Activated naive CD4-positive, alpha-beta T cell treated with anti-CD3 and anti-CD28 coated beads, Interleukin-2, amount 50 U/mL, for 24 hours (primary cell): ENCODE measurements at regions not wholly inside any gene's neighbourhood (a gene's known extent, or its start where the extent isn't known, plus 50 kb on each side); places are given as distances from the start of the nearest gene placed in this dataset.

Experiments
- H3K27ac Mint-ChIP-seq: one replicate; pipeline ENCODE4 v1.8.0; 2021; ENCODE audit warnings: mild to moderate bottlenecking, mixed read lengths
- H3K27me3 Mint-ChIP-seq: one replicate; pipeline ENCODE4 v1.8.0; 2021; ENCODE audit warnings: mixed read lengths
- H3K36me3 Mint-ChIP-seq: one replicate; pipeline ENCODE4 v1.8.0; 2021; ENCODE audit warnings: mixed read lengths
- H3K4me1 Mint-ChIP-seq: one replicate; pipeline ENCODE4 v1.8.0; 2021; ENCODE audit warnings: mixed read lengths
- H3K4me3 Mint-ChIP-seq: one replicate; pipeline ENCODE4 v1.8.0; 2021; ENCODE audit warnings: mild to moderate bottlenecking, mixed read lengths
- H3K9me3 Mint-ChIP-seq: one replicate; pipeline ENCODE4 v1.8.0; 2021; ENCODE audit warnings: mixed read lengths

DNA sequence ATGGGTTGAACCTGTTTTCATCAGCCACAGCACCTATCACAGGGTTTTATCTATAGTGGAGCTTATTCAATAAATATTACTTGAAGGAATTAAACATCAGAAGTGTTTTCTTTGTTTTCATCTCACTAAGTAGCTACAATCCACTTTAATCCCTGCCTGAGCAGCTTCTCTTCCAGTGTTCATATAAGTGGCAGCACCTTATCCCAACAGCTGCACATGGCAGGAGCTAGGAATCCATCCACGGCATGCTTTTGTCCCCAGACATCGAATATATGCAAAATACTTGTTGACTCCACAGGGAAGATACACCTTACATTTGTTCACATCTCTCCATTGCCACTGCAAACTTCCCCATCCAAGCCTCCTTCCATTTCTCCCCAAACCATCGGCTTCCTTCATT, 549.8 kb upstream of the FAM241A start:
- no peaks in the 10 kb centered on the region for H3K36me3 Mint-ChIP-seq
- H3K27ac Mint-ChIP-seq = no peak overlapping the region
- H3K4me1 Mint-ChIP-seq = no peaks in the 10 kb centered on the region
- no peaks in the 10 kb centered on the region for H3K27me3 Mint-ChIP-seq
- H3K9me3 Mint-ChIP-seq = peaks cover 4% of the 10 kb centered on the region
- H3K4me3 Mint-ChIP-seq = no peak overlapping the region

DNA sequence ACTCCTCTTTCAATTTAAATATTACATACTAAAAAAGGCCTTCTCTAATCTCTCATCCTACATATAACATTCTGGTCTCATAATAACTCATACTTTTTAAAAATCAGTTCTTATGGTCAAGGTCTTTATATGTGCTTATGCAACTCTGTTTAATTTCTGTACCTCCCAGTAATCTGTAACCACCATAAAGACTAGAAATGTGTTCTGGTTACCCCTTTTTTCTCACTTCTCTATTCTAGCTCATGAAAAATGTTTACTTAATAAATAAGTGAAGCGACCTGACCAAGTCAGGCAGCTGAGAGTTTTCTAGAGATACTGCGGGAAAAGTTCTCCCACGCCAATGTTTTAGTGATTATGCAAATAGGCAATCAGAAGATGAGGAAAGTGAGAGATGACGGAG, 548.8 kb upstream of the FAM241A start:
- H3K4me1 Mint-ChIP-seq = no peaks in the 10 kb centered on the region
- H3K27ac Mint-ChIP-seq = no peak overlapping the region
- no peaks in the 10 kb centered on the region for H3K27me3 Mint-ChIP-seq
- H3K36me3 Mint-ChIP-seq = no peaks in the 10 kb centered on the region
- no peak overlapping the region for H3K4me3 Mint-ChIP-seq
- peaks cover 5% of the 10 kb centered on the region for H3K9me3 Mint-ChIP-seq

DNA sequence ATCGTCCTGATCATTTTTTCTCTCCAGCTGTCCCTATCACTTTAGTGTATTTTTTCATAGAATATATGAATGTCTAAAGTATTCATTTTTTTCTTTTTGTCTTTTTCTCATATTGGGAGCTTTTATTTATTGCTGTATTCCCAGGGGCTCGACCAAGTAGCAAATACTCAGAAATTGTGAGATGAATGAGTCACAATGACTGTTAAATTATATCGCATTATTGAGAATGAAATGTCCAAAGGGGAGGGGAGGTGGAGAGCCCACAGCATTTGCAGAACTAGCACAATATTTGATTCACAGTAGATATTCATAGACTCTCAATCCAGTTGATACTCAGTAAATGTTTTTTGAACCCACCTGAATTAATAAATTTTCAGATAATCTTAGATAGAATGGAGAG, 543.6 kb upstream of the FAM241A start:
- no peaks in the 10 kb centered on the region for H3K4me1 Mint-ChIP-seq
- no peak overlapping the region for H3K27ac Mint-ChIP-seq
- H3K36me3 Mint-ChIP-seq = no peaks in the 10 kb centered on the region
- H3K4me3 Mint-ChIP-seq = no peak overlapping the region
- no peaks in the 10 kb centered on the region for H3K27me3 Mint-ChIP-seq
- peaks cover 5% of the 10 kb centered on the region for H3K9me3 Mint-ChIP-seq

DNA sequence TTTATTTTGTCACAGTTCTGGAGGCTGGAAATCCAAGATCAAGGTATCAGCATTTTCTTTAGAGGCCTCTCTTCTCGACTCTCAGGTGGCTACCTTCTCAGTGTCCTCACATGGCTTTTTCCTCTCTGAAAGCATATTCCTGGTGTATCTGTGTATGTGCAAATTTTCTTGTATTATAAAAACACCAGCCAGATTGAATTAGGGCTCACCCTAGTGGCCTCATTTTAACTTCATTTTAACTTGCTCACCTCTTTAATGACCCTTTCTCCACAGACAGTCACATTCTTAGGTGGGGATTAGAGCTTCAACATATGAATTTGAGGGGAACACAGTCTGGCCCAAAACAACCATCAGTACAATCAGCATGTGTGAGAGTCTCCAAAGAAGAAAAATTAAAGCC, 542.4 kb upstream of the FAM241A start:
- Mint-ChIP-seq H3K4me3 (no peak overlapping the region), H3K4me1 (no peaks in the 10 kb centered on the region)

DNA sequence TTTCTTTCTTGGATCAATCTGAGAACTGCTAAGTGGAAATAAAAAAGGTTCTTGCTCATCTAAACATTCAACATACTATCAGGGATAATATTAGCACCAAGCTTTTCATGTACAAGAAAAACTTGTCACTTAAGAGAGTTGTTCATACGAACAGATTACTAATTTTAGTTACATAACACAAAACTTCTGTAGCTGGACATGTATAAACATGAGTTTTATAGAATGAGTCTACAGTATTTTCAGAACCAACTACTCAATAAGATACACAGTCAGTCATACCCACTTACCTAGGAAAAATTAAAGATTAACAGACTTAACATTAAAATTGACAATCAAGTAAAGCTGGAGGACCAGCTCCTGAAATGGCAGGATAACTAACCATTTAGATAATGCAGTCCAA, 540.1 kb upstream of the FAM241A start:
- Mint-ChIP-seq H3K27ac (no peak overlapping the region), H3K36me3 (no peaks in the 10 kb centered on the region), H3K27me3 (no peaks in the 10 kb centered on the region), H3K9me3 (peaks cover 5% of the 10 kb centered on the region), H3K4me1 (no peaks in the 10 kb centered on the region), H3K4me3 (no peak overlapping the region)

More for the DNA sequence above, 542.4 kb upstream of the FAM241A start:
- H3K9me3 Mint-ChIP-seq = peaks cover 5% of the 10 kb centered on the region
- no peaks in the 10 kb centered on the region for H3K36me3 Mint-ChIP-seq
- no peaks in the 10 kb centered on the region for H3K27me3 Mint-ChIP-seq
- H3K27ac Mint-ChIP-seq = no peak overlapping the region

DNA sequence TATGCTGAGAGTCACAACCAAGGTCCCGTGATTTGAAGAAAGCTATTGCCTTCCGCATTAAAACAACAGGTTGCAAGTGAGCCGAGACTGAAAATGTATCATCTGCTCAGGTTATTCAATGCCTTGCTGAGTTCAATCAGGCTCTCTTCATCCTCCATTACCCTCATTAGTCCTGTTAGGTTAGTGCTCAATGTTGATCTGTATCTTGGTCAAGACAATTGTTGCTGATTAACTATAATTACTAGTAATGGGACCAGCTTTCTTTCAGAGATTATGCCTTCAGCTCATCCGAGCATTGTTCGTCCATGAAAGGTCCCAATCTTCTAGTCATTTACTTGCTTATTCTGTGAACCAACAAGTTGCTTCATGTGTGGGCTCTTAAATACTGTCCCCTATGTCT, 534.6 kb upstream of the FAM241A start:
- Mint-ChIP-seq H3K27me3 (no peaks in the 10 kb centered on the region), H3K4me3 (no peak overlapping the region), H3K36me3 (no peaks in the 10 kb centered on the region), H3K9me3 (no peaks in the 10 kb centered on the region), H3K27ac (no peak overlapping the region), H3K4me1 (no peaks in the 10 kb centered on the region)

DNA sequence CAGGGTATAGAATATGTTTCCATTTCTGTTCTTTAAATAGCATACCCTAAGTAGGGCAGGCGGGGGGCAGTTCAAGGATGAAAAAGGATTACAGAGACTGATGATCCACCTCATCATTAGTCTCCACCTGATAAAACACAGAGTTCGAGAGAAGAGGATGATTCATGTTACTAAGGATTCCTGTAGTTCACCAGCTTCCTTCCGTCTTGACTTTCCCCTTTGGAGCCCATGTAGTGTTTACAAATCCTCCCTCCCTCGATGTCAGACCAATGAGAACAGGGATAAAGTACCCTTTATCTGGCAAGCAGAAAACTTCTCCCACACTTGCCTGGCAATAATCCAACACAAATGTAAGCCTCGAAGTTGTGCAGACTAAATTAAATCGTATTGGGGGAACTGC, 526.3 kb upstream of the FAM241A start:
- Mint-ChIP-seq H3K4me1 (no peaks in the 10 kb centered on the region), H3K27me3 (no peaks in the 10 kb centered on the region), H3K9me3 (no peaks in the 10 kb centered on the region), H3K36me3 (no peaks in the 10 kb centered on the region), H3K4me3 (no peak overlapping the region), H3K27ac (no peak overlapping the region)

DNA sequence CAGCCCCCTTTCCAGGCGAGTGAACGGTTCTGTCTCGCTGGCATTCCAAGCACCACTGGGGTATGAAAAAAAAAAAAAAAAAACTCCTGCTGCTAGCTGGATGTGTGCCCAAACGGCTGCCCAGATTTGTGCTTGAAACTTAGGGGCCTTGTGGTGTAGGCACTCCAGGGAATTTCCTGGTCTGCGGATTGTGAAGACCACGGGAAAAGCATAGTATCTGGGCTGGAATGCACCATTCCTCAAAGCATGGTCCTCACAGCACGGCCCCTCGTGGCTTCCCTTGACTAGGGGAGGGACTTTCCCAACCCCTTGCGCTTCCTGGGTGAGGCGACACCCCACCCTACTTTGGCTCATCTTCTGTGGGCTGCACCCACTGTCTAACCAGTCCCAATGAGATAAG, 516.8 kb upstream of the FAM241A start:
- Mint-ChIP-seq H3K27me3 (no peaks in the 10 kb centered on the region), H3K36me3 (no peaks in the 10 kb centered on the region), H3K4me3 (no peak overlapping the region), H3K9me3 (no peaks in the 10 kb centered on the region), H3K4me1 (no peaks in the 10 kb centered on the region), H3K27ac (no peak overlapping the region)

DNA sequence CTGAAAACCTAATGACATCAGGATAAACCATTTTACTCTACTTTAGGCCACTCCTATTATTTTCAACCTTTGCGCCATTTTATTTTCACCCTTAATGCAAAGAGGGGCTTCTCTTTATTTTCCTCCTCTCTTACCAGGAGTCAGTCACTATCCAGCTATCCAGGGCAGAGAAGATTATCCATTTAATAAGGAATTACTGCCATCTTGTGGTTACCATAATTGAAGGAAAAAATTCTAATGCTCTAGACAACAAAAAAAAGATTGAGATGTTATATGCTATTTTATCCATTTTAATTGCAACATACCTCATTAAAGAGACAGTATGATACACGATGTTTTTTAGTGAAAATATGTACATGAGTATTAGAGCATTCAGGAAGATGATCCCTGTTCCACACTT, 514.5 kb upstream of the FAM241A start:
- H3K36me3 Mint-ChIP-seq = no peaks in the 10 kb centered on the region
- H3K27me3 Mint-ChIP-seq = peaks cover 1% of the 10 kb centered on the region
- H3K4me3 Mint-ChIP-seq = no peak overlapping the region
- no peak overlapping the region for H3K27ac Mint-ChIP-seq
- no peaks in the 10 kb centered on the region for H3K9me3 Mint-ChIP-seq
- H3K4me1 Mint-ChIP-seq = no peaks in the 10 kb centered on the region

DNA sequence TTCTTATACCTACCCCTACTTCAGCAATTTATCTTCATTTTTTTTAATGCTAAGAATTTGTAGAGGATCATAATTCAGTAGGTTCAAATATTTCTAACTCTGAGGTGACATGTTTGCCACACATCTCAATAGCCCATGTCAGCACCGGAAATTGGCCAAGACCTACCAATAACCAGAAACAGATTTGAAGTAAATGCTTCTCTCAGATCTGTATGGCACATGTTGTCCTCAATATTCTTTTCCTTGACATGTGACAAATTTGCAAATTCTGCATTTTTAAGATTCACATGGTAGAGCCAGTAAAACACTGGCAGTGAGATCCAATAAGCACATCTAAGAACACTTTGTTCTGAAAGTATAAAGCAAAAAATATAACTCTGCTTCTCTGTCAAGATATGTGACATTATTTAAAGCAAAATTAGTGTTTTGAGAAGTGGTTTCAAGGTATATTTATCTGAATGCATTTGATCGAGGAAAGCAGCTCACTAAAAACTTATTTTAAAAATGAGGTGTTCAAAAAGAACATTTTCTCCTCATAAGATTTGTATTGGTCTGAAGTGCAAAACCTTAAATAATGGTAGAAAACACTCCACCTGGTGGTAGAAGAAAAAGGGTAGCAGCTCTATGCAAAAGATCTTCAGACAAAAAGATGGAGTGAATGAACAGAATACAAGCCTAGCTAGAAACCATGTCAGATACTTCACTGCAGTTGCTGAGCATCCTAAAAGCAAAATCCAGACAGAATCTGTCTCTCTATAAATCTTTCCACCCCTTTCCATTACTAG, 513.8 kb upstream of the FAM241A start:
- H3K4me1 Mint-ChIP-seq = no peaks in the 10 kb centered on the region
- no peak overlapping the region for H3K27ac Mint-ChIP-seq
- H3K36me3 Mint-ChIP-seq = no peaks in the 10 kb centered on the region
- no peak overlapping the region for H3K4me3 Mint-ChIP-seq
- H3K9me3 Mint-ChIP-seq = no peaks in the 10 kb centered on the region
- peaks cover 1% of the 10 kb centered on the region for H3K27me3 Mint-ChIP-seq

DNA sequence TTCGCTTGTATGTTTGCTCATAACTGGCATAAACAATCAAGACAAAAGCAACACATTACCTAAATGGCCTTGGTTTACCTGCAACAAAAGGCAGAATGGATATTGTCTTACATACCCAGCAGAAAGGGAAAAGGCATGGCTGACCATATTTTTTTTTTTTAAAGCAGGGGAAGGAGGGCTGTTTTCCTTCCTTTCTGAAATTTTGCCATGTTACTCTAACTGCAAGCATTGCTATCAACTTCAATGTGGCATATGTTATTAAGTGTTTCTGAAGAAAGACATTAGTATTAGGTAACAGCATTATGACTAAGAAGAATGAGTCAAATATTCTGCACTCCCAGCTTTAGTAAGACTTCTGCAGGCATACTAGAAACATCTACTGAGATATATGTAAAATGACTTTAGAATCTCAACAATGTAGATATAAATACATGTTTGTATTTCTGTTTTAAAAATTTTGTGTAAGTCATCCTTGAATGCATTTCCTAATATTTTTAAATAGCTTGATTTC, 512.6 kb upstream of the FAM241A start:
- H3K36me3 Mint-ChIP-seq = no peaks in the 10 kb centered on the region
- H3K9me3 Mint-ChIP-seq = no peaks in the 10 kb centered on the region
- H3K4me1 Mint-ChIP-seq = no peaks in the 10 kb centered on the region
- H3K27ac Mint-ChIP-seq = no peak overlapping the region
- no peak overlapping the region for H3K4me3 Mint-ChIP-seq
- H3K27me3 Mint-ChIP-seq = peaks cover 1% of the 10 kb centered on the region

DNA sequence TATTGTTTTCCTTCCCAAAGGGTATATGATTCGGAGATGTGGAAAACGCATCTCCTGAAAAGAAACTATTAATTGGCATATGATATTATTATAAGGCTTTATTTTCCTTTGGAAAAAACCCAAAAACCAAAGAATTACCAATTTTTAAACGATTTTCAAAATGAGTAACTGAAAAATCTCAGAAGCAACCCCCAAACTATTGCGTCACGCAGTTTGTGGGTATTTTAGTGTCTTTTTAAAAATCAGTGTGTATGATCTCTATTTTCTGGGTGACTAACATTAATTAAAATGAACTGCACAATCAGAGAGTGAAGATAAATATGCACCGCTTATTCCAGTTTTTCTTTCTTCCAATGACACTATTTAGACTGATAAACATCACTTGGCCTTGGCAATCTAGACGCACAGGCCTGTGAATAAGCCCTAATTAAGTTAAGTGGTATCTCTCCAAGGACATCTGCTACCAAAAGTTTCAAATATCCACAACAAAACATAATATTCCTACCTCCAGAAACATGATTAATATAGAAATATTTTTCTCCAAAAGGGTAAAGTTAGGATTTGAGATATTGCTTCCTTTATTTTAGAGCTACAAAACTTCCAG, 511.5 kb upstream of the FAM241A start:
- H3K4me1 Mint-ChIP-seq = no peaks in the 10 kb centered on the region
- no peak overlapping the region for H3K27ac Mint-ChIP-seq
- H3K9me3 Mint-ChIP-seq = no peaks in the 10 kb centered on the region
- no peaks in the 10 kb centered on the region for H3K36me3 Mint-ChIP-seq
- peaks cover 1% of the 10 kb centered on the region for H3K27me3 Mint-ChIP-seq
- no peak overlapping the region for H3K4me3 Mint-ChIP-seq

DNA sequence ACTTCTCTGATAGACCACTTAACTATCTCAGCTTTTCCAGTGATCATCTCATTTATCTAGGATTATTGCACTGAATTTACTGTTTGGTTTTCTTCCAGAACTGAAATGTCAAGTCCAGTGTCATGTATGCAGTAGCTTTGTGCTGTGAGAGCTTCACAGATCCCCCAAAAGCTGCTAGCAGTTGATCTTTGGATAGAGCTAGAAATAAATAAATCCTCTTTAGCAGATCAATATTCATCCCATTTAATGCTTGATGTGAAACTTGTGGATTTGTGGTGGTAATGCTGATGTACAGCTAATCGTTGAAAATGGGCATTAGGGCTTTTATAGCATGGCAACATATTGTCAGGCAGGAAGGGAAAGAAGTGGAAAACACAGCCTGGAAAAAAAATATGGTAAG, 509.6 kb upstream of the FAM241A start:
- Mint-ChIP-seq H3K4me1 (no peaks in the 10 kb centered on the region), H3K9me3 (no peaks in the 10 kb centered on the region), H3K36me3 (no peaks in the 10 kb centered on the region), H3K27ac (no peak overlapping the region), H3K27me3 (peaks cover 1% of the 10 kb centered on the region), H3K4me3 (no peak overlapping the region)

DNA sequence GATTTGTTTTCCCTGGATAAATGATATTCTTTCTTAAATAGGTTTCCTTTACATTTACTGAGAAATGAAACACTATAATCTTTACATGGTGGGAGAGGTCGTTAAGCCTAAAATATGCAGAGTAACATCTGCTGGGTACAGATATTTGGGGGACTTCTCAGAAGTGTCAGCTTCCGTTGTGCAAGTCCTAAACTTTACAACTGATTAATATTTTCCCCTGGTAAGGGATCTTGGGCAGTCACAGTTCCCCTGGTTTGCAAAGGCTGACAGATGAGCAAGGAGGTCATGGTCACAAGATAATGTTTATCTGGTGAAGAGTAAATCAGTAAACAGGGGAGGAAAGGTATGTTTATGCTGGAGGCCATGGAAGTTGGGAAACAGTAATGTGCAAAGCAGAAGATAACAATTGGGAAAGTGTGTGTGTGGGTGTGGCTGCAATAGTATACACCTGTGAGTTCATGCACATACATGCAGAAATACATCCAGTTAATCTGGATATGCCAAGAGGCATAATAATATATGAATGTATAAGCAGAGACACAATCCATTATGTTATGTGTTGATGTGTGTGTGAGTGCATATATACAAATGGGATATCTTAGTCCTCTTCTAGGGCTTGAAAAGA, 508.2 kb upstream of the FAM241A start:
- Mint-ChIP-seq H3K4me1 (no peaks in the 10 kb centered on the region), H3K27ac (no peak overlapping the region), H3K36me3 (no peaks in the 10 kb centered on the region), H3K27me3 (peaks cover 1% of the 10 kb centered on the region), H3K9me3 (no peaks in the 10 kb centered on the region), H3K4me3 (no peak overlapping the region)

DNA sequence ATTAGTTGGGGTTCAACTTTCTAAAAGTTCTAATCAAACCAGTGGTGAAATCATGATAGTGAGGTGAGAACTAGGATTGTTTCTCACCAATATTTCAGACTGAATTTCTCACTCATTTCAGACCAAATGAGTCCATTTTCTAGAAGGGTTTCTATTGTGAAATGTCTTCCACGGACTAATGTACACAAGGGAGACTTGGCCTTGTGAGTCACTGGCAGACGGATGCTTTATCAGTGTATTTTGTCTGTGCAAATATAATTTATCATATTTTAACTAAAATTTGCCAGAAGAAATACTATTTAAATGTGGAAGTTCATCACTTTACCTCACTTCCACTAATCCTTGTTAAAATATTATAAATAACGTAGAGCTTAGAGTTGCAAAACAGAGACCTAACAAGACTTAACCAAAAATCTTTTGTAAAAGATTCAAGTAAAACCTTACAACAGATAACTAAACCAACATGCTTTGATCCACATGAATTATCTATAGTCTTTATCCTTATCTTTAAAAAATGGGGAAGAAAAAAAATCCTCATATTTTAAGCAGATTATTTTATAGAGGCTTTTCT, 506.0 kb upstream of the FAM241A start:
- H3K27me3 Mint-ChIP-seq = peaks cover 1% of the 10 kb centered on the region
- H3K27ac Mint-ChIP-seq = no peak overlapping the region
- no peaks in the 10 kb centered on the region for H3K4me1 Mint-ChIP-seq
- H3K36me3 Mint-ChIP-seq = no peaks in the 10 kb centered on the region
- no peaks in the 10 kb centered on the region for H3K9me3 Mint-ChIP-seq
- no peak overlapping the region for H3K4me3 Mint-ChIP-seq

DNA sequence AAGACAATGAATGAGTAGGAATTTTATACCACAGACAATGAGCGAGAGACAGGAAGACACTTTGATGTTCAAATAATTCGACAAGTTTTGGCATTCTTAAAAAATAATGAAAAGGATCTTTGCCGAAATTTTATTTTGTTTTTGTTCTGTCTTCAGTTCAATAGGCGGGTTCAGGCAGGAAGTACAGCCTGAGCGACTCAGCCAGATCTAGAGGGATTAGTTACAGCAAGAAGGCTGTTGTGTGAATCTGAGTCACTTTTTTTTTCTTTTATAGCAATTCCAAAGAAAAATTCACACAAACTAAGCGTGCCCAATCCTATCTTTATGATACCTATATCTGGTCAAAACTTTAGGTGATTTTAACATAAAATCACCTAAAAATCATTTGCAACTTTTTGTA, 505.4 kb upstream of the FAM241A start:
- Mint-ChIP-seq H3K4me1 (no peaks in the 10 kb centered on the region), H3K36me3 (no peaks in the 10 kb centered on the region), H3K27ac (no peak overlapping the region), H3K9me3 (no peaks in the 10 kb centered on the region), H3K27me3 (peaks cover 1% of the 10 kb centered on the region), H3K4me3 (no peak overlapping the region)
